ENCODE measurements at regions not wholly inside any gene's neighbourhood (a gene's known extent, or its start where the extent isn't known, plus 50 kb on each side); places are given as distances from the start of the nearest gene placed in this dataset.

DNA sequence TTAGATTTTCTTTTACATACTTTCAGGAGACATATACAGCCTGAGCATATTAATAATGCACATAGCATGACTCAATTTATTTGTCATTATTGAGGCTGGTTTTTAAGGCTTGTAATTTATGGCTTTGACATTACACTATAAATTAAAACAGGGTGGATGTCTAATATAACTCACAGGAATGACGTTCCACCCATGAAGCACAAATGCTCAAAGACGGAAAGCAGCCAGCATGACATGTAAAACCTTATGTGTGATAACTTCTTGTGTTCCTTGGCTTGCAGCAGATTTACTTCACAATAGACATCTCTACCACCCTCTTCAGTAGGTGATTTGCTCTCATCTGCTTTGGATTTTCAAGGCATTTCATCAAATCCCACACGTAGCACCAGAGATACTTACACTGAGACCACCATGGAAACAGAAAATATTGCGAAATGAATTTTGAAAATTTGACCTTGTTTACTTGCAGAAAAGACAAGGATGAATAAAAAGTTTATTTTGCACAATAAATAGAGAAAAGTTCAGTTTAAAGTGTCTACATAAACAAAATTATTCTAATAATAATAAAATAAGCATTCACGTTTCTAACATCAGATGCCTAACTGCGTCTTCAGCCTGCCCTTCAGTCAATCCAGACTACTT is 64.7 kb upstream of the BTC start:
- TF ChIP-seq, protein P1, sequence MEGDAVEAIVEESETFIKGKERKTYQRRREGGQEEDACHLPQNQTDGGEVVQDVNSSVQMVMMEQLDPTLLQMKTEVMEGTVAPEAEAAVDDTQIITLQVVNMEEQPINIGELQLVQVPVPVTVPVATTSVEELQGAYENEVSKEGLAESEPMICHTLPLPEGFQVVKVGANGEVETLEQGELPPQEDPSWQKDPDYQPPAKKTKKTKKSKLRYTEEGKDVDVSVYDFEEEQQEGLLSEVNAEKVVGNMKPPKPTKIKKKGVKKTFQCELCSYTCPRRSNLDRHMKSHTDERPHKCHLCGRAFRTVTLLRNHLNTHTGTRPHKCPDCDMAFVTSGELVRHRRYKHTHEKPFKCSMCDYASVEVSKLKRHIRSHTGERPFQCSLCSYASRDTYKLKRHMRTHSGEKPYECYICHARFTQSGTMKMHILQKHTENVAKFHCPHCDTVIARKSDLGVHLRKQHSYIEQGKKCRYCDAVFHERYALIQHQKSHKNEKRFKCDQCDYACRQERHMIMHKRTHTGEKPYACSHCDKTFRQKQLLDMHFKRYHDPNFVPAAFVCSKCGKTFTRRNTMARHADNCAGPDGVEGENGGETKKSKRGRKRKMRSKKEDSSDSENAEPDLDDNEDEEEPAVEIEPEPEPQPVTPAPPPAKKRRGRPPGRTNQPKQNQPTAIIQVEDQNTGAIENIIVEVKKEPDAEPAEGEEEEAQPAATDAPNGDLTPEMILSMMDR (IDR thresholded peaks at IDR 0.05; ENCODE audit: low read length): no peak
- TF ChIP-seq EZH2 (optimal IDR thresholded peaks at IDR 0.05; ENCODE audit: low read depth, low read length): no peak
- TF ChIP-seq EZH2phosphoT487 (IDR thresholded peaks at IDR 0.05; ENCODE audit: low read length): no peak
